ENCODE measurements at regions not wholly inside any gene's neighbourhood (a gene's known extent, or its start where the extent isn't known, plus 50 kb on each side); places are given as distances from the start of the nearest gene placed in this dataset.
"Not testable (repeated sequence)": the region's sequence is repeated elsewhere in the genome, so short reads cannot be mapped to it uniquely, and the experiment has no call there.

- in situ Hi-C loops (cut with HindIII; ENCODE audit: low sequenced_read_pairs), result not testable (repeated sequence)
Observed at GRCh38 chr15:31724903-31725302, 305.4 kb upstream of the CHRNA7 start.

- in situ Hi-C loops (cut with HindIII; ENCODE audit: low sequenced_read_pairs), result not testable (repeated sequence)
Observed at GRCh38 chr15:31725619-31726018, 304.7 kb upstream of the CHRNA7 start.

- in situ Hi-C loops (cut with HindIII; ENCODE audit: low sequenced_read_pairs), result no loop called here
Observed at GRCh38 chr15:31727612-31728011, 302.7 kb upstream of the CHRNA7 start.

GRCh38 chr15:31732726-31733125, 297.6 kb upstream of the CHRNA7 start:
- in situ Hi-C loops (cut with HindIII; ENCODE audit: low sequenced_read_pairs), result no loop called here

- in situ Hi-C loops (cut with HindIII; ENCODE audit: low sequenced_read_pairs), result no loop called here
Observed at GRCh38 chr15:31733424-31733823, 296.9 kb upstream of the CHRNA7 start.

GRCh38 chr15:31740203-31740602, 290.1 kb upstream of the CHRNA7 start:
- in situ Hi-C loops (cut with HindIII; ENCODE audit: low sequenced_read_pairs), result no loop called here

GRCh38 chr15:31745841-31746240, 284.5 kb upstream of the CHRNA7 start:
- in situ Hi-C loops (cut with HindIII; ENCODE audit: low sequenced_read_pairs), result no loop called here

- in situ Hi-C loops (cut with HindIII; ENCODE audit: low sequenced_read_pairs), result no loop called here
Observed at GRCh38 chr15:31752065-31752762, 278.1 kb upstream of the CHRNA7 start.

- in situ Hi-C loops (cut with HindIII; ENCODE audit: low sequenced_read_pairs), result no loop called here
Observed at GRCh38 chr15:31752905-31753304, 277.4 kb upstream of the CHRNA7 start.

GRCh38 chr15:31758126-31758525, 272.2 kb upstream of the CHRNA7 start:
- in situ Hi-C loops (cut with HindIII; ENCODE audit: low sequenced_read_pairs), result no loop called here

- in situ Hi-C loops (cut with HindIII; ENCODE audit: low sequenced_read_pairs), result no loop called here
Observed at GRCh38 chr15:31768055-31768454, 262.3 kb upstream of the CHRNA7 start.

GRCh38 chr15:31774045-31774444, 256.3 kb upstream of the CHRNA7 start:
- in situ Hi-C loops (cut with HindIII; ENCODE audit: low sequenced_read_pairs), result no loop called here

GRCh38 chr15:31776039-31776438, 254.3 kb upstream of the CHRNA7 start:
- in situ Hi-C loops (cut with HindIII; ENCODE audit: low sequenced_read_pairs), result no loop called here

GRCh38 chr15:31781261-31781660, 249.1 kb upstream of the CHRNA7 start:
- in situ Hi-C loops (cut with HindIII; ENCODE audit: low sequenced_read_pairs), result no loop called here

- in situ Hi-C loops (cut with HindIII; ENCODE audit: low sequenced_read_pairs), result no loop called here
Observed at GRCh38 chr15:31782016-31782783, 248.1 kb upstream of the CHRNA7 start.

GRCh38 chr15:31782951-31783350, 247.4 kb upstream of the CHRNA7 start:
- in situ Hi-C loops (cut with HindIII; ENCODE audit: low sequenced_read_pairs), result no loop called here

- in situ Hi-C loops (cut with HindIII; ENCODE audit: low sequenced_read_pairs), result no loop called here
Observed at GRCh38 chr15:31786360-31786759, 244.0 kb upstream of the CHRNA7 start.

GRCh38 chr15:31788104-31788503, 242.2 kb upstream of the CHRNA7 start:
- in situ Hi-C loops (cut with HindIII; ENCODE audit: low sequenced_read_pairs), result no loop called here

GRCh38 chr15:31792611-31793199, 237.6 kb upstream of the CHRNA7 start:
- in situ Hi-C loops (cut with HindIII; ENCODE audit: low sequenced_read_pairs), result no loop called here

GRCh38 chr15:31799319-31799714, 231.0 kb upstream of the CHRNA7 start:
- in situ Hi-C loops (cut with HindIII; ENCODE audit: low sequenced_read_pairs), result no loop called here

- in situ Hi-C loops (cut with HindIII; ENCODE audit: low sequenced_read_pairs), result no loop called here
Observed at GRCh38 chr15:31799715-31800321, 230.5 kb upstream of the CHRNA7 start.

GRCh38 chr15:31801152-31801551, 229.2 kb upstream of the CHRNA7 start:
- in situ Hi-C loops (cut with HindIII; ENCODE audit: low sequenced_read_pairs), result no loop called here
